ENCODE measurements at regions not wholly inside any gene's neighbourhood (a gene's known extent, or its start where the extent isn't known, plus 50 kb on each side); places are given as distances from the start of the nearest gene placed in this dataset.

- TF ChIP-seq POLR2AphosphoS5 (IDR thresholded peaks at IDR 0.05) = no peak
- TF ChIP-seq CTCF (IDR thresholded peaks at IDR 0.05) = no peak
- no peak for TF ChIP-seq EP300 (IDR thresholded peaks at IDR 0.05)
Measured at GRCh38 chr6:3939964-3940363, 90.8 kb downstream of the FAM50B start.

Measured in upper lobe of left lung (tissue), 4 donors.